ENCODE measurements at regions not wholly inside any gene's neighbourhood (a gene's known extent, or its start where the extent isn't known, plus 50 kb on each side); places are given as distances from the start of the nearest gene placed in this dataset.

DNA sequence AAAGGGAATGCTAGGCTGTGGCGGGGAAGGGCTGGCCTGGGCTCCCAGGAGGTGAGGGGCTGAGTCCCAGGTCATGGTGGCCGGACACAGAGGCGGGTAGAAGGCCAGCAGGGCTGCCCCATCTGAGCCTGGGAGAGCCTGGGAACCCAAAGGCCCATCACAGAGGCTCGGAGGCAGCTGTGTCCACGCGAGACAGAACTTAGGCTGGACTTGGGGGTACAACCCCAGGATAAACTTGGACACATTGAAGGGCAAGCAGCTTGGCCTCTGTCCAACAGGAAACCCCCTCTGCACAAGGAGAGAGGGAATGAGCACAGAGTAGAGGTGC, 95.9 kb downstream of the ZFP36L2 start:
- TF ChIP-seq, protein P1, sequence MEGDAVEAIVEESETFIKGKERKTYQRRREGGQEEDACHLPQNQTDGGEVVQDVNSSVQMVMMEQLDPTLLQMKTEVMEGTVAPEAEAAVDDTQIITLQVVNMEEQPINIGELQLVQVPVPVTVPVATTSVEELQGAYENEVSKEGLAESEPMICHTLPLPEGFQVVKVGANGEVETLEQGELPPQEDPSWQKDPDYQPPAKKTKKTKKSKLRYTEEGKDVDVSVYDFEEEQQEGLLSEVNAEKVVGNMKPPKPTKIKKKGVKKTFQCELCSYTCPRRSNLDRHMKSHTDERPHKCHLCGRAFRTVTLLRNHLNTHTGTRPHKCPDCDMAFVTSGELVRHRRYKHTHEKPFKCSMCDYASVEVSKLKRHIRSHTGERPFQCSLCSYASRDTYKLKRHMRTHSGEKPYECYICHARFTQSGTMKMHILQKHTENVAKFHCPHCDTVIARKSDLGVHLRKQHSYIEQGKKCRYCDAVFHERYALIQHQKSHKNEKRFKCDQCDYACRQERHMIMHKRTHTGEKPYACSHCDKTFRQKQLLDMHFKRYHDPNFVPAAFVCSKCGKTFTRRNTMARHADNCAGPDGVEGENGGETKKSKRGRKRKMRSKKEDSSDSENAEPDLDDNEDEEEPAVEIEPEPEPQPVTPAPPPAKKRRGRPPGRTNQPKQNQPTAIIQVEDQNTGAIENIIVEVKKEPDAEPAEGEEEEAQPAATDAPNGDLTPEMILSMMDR (IDR thresholded peaks at IDR 0.05; ENCODE audit: poor library complexity): no peak
- no peak for TF ChIP-seq EZH2 (IDR thresholded peaks at IDR 0.05; ENCODE audit: borderline replicate concordance)
- no peak for TF ChIP-seq EZH2phosphoT487 (IDR thresholded peaks at IDR 0.05; ENCODE audit: low read depth, severe bottlenecking, unreplicated experiment)
